NOMO-1 treated with DMSO at 0.1 percent for 48 hours (cell line): ENCODE measurements at regions not wholly inside any gene's neighbourhood (a gene's known extent, or its start where the extent isn't known, plus 50 kb on each side); places are given as distances from the start of the nearest gene placed in this dataset.

Experiments
- DNase-seq: peaks from one replicate; lab custom pipeline; 2025; ENCODE audit not compliant: unreplicated experiment; lab: John Stamatoyannopoulos, UW

GRCh38 chr20:39623584-39624234 is 661.6 kb downstream of the DHX35 start:
- DNase-seq: no peak

- DNase-seq: no peak
Measured at GRCh38 chr20:39619271-39619785, 657.2 kb downstream of the DHX35 start.

- no peak for DNase-seq
Measured at GRCh38 chr20:39611901-39612300, 649.8 kb downstream of the DHX35 start.

GRCh38 chr20:39607141-39607540 is 645.0 kb downstream of the DHX35 start:
- no peak for DNase-seq

- no peak for DNase-seq
Measured at GRCh38 chr20:39605908-39606307, 643.8 kb downstream of the DHX35 start.

- no peak for DNase-seq
Measured at GRCh38 chr20:39605361-39605760, 643.2 kb downstream of the DHX35 start.

GRCh38 chr20:39603219-39603618 is 641.1 kb downstream of the DHX35 start:
- no peak for DNase-seq

GRCh38 chr20:39602649-39603048 is 640.5 kb downstream of the DHX35 start:
- DNase-seq: no peak

GRCh38 chr20:39600871-39601270 is 638.7 kb downstream of the DHX35 start:
- no peak for DNase-seq

GRCh38 chr20:39600156-39600555 is 638.0 kb downstream of the DHX35 start:
- no peak for DNase-seq

- DNase-seq: no peak
Measured at GRCh38 chr20:39596554-39596953, 634.4 kb downstream of the DHX35 start.

- DNase-seq: no peak
Measured at GRCh38 chr20:39592371-39592770, 630.2 kb downstream of the DHX35 start.

- DNase-seq: no peak
Measured at GRCh38 chr20:39588148-39588757, 626.1 kb downstream of the DHX35 start.

- no peak for DNase-seq
Measured at GRCh38 chr20:39581034-39581433, 618.9 kb downstream of the DHX35 start.

GRCh38 chr20:39576771-39577170 is 614.6 kb downstream of the DHX35 start:
- DNase-seq: no peak

- no peak for DNase-seq
Measured at GRCh38 chr20:39574061-39574460, 611.9 kb downstream of the DHX35 start.

GRCh38 chr20:39571171-39571570 is 609.0 kb downstream of the DHX35 start:
- DNase-seq: no peak

- DNase-seq: no peak
Measured at GRCh38 chr20:39568109-39568508, 606.0 kb downstream of the DHX35 start.

- no peak for DNase-seq
Measured at GRCh38 chr20:39563349-39563748, 601.2 kb downstream of the DHX35 start.

GRCh38 chr20:39554341-39554740 is 592.2 kb downstream of the DHX35 start:
- no peak for DNase-seq

GRCh38 chr20:39553120-39553519 is 591.0 kb downstream of the DHX35 start:
- no peak for DNase-seq

GRCh38 chr20:39549733-39550132 is 587.6 kb downstream of the DHX35 start:
- DNase-seq: no peak
